ENCODE measurements at regions not wholly inside any gene's neighbourhood (a gene's known extent, or its start where the extent isn't known, plus 50 kb on each side); places are given as distances from the start of the nearest gene placed in this dataset.

DNA sequence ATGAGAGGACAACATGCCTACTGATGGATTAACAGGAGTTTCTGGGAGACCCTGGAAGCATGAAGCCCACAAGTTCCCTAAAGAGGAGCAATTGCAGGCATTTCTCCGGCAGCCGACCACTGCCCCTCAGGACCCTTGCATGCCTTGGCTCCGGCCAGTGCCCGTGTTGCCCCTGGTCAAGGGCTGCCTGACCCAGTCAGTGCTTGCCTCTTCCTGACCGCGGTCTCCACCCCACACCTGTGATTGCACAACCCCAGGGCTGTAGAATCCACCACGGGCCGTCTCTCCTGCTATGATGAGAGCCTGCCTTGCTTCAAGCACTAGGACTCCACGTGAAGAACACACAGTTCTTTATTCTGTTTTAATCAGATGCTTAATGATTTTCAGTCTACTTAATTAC lies 127.5 kb downstream of the GLI2 start:
- H3K36me3 ChIP-seq (ENCODE audit: control insufficient read depth, insufficient read depth, low read length) = no peaks in the 10 kb centered on the region
- no peak overlapping the region for H3K4me3 ChIP-seq (ENCODE audit: low read depth, low read length)
- peak; percentile 12 for DNase-seq (ENCODE audit: low read depth)
- no peak for TF ChIP-seq CTCF (IDR thresholded peaks at IDR 0.05; ENCODE audit: insufficient read depth, low read length, severe bottlenecking)
- peaks cover 11% of the 10 kb centered on the region for H3K27me3 ChIP-seq (ENCODE audit: control insufficient read depth, insufficient read depth, low read length)
- FAIRE-seq = no peak

DNA sequence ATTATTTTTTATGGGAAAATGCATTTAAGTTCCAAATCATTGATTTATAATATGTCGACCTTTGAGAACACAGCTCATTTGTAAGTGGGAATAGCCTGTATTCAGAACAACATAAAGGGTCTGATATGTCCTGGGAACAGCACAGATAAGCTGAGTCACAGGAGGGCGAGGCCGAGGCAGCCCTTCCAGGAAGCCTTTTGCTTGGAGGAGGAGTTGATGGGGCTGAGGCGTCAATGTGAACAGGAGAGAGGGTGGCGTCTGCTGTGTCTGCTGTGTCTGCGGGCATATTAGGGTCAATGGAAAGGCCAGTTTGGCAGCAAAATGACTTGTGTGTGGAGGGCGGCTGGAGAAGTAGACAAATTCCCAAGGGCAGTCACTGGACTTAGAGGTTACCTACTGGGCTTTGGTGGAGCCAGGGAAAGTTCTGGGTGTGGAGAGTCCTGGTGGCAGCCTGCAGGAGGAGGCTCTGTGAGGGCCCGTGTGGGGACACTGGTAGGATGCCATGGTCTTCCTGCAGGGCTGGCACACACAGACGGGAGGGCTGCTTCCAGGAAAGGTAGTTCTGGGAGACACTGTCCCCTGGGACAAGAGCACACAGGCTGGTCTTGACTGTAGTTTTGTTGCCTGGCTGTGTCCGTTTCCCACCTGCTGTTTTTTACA lies 128.1 kb downstream of the GLI2 start:
- no peak for FAIRE-seq
- DNase-seq (ENCODE audit: low read depth) = peak; percentile 69
- H3K36me3 ChIP-seq (ENCODE audit: control insufficient read depth, insufficient read depth, low read length) = no peaks in the 10 kb centered on the region
- H3K27me3 ChIP-seq (ENCODE audit: control insufficient read depth, insufficient read depth, low read length) = peaks cover 16% of the 10 kb centered on the region
- no peak overlapping the region for H3K4me3 ChIP-seq (ENCODE audit: low read depth, low read length)
- TF ChIP-seq CTCF (IDR thresholded peaks at IDR 0.05; ENCODE audit: insufficient read depth, low read length, severe bottlenecking) = no peak

- no peak for TF ChIP-seq CTCF (IDR thresholded peaks at IDR 0.05; ENCODE audit: insufficient read depth, low read length, severe bottlenecking)
- Histone ChIP-seq H3K4me3 (ENCODE audit: low read depth, low read length) (no peak overlapping the region), H3K36me3 (ENCODE audit: control insufficient read depth, insufficient read depth, low read length) (no peaks in the 10 kb centered on the region), H3K27me3 (ENCODE audit: control insufficient read depth, insufficient read depth, low read length) (peaks cover 17% of the 10 kb centered on the region)
- DNase-seq (ENCODE audit: low read depth) (no peak), FAIRE-seq (no peak)
These were observed 129.3 kb downstream of the GLI2 start for GRCh38 chr2:120864981-120865380.

- no peak for DNase-seq (ENCODE audit: low read depth)
- H3K27me3 ChIP-seq (ENCODE audit: control insufficient read depth, insufficient read depth, low read length) = peaks cover 17% of the 10 kb centered on the region
- FAIRE-seq = no peak
- no peak overlapping the region for H3K4me3 ChIP-seq (ENCODE audit: low read depth, low read length)
- no peak for TF ChIP-seq CTCF (IDR thresholded peaks at IDR 0.05; ENCODE audit: insufficient read depth, low read length, severe bottlenecking)
- H3K36me3 ChIP-seq (ENCODE audit: control insufficient read depth, insufficient read depth, low read length) = no peaks in the 10 kb centered on the region
These were observed 130.0 kb downstream of the GLI2 start for GRCh38 chr2:120865656-120866055.

DNA sequence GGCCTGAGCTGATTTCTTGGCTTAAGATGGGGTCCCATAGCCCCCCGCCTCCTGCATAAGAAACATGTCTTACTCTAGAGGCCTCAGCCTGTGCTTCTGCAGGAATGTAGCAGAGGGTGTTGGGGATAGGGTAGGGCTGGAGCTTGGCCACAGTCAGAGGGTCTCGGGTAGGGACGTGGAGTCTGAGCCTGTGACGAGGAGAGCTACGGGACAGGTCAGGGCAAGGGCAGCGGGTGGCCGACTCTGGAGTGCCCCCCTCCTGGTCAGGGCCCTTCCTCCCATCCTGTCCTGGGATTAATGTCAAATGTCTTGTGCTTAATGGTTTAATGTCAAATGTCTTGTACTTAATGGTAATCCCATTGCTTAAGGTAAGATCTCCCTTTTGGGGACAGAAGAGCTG lies 130.4 kb downstream of the GLI2 start:
- no peak for FAIRE-seq
- Histone ChIP-seq H3K36me3 (ENCODE audit: control insufficient read depth, insufficient read depth, low read length) (no peaks in the 10 kb centered on the region), H3K4me3 (ENCODE audit: low read depth, low read length) (no peak overlapping the region), H3K27me3 (ENCODE audit: control insufficient read depth, insufficient read depth, low read length) (peaks cover 18% of the 10 kb centered on the region)
- no peak for TF ChIP-seq CTCF (IDR thresholded peaks at IDR 0.05; ENCODE audit: insufficient read depth, low read length, severe bottlenecking)
- DNase-seq (ENCODE audit: low read depth) = no peak
